ENCODE measurements at regions not wholly inside any gene's neighbourhood (a gene's known extent, or its start where the extent isn't known, plus 50 kb on each side); places are given as distances from the start of the nearest gene placed in this dataset.

DNA sequence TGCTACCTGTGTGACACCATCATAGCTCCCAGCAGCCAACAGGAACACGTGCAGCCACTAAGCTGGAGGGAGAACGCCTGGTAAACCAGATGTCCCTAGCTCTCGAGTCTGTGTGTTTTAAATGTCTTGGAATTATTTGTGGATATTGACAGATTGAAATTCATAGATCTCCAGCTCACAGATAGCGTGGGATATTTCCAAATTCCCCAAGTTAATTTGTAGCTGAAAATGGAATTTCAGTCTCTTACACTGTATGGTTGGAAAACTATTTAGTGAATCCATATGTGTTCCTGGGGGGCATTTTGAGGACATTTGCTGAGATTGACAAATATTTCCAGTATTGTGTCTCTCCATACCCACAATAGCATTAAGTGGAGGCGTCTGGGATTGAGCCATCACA, 618.6 kb upstream of the TMEM132C start:
- Histone ChIP-seq H3K36me3 (no peaks in the 10 kb centered on the region), H3K4me3 (no peak overlapping the region), H3K27me3 (replicated peaks; ENCODE audit: insufficient read depth) (no peaks in the 10 kb centered on the region), H3K27ac (no peak overlapping the region), H3K4me1 (ENCODE audit: control insufficient read depth in 1 of 2, low read depth in 2 of 2) (no peaks in the 10 kb centered on the region), H3K9me3 (peaks cover 3% of the 10 kb centered on the region)
- DNase-seq (ENCODE audit: low spot score) (no peak), ATAC-seq (ENCODE audit: insufficient number of reproducible peaks, low FRiP score, low read depth) (no peak)
- TF ChIP-seq, protein P1, sequence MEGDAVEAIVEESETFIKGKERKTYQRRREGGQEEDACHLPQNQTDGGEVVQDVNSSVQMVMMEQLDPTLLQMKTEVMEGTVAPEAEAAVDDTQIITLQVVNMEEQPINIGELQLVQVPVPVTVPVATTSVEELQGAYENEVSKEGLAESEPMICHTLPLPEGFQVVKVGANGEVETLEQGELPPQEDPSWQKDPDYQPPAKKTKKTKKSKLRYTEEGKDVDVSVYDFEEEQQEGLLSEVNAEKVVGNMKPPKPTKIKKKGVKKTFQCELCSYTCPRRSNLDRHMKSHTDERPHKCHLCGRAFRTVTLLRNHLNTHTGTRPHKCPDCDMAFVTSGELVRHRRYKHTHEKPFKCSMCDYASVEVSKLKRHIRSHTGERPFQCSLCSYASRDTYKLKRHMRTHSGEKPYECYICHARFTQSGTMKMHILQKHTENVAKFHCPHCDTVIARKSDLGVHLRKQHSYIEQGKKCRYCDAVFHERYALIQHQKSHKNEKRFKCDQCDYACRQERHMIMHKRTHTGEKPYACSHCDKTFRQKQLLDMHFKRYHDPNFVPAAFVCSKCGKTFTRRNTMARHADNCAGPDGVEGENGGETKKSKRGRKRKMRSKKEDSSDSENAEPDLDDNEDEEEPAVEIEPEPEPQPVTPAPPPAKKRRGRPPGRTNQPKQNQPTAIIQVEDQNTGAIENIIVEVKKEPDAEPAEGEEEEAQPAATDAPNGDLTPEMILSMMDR (IDR thresholded peaks at IDR 0.05) = no peak

DNA sequence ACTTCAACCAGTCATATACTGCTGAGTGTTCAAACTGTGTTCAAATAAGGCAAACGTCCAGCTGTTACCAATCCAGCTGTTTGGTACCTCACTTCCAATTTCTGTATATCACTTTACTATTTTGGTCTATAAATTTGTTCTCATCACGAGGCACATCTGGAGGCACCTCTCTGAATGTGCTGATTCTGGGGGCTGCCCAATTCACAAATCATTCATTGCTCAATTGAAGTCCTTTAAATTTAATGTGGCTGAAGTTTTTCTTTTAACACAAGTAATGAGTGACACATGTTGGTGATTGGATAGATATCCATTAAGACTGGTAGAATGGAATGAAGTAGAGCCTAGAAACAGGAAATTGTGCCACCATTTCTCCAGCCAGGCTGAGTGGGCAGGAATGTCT, 617.0 kb upstream of the TMEM132C start:
- no peaks in the 10 kb centered on the region for H3K36me3 ChIP-seq
- H3K27ac ChIP-seq = no peak overlapping the region
- no peak for ATAC-seq (ENCODE audit: insufficient number of reproducible peaks, low FRiP score, low read depth)
- peaks cover 3% of the 10 kb centered on the region for H3K9me3 ChIP-seq
- TF ChIP-seq, protein P1 (IDR thresholded peaks at IDR 0.05) = no peak
- H3K27me3 ChIP-seq (replicated peaks; ENCODE audit: insufficient read depth) = no peaks in the 10 kb centered on the region
- no peaks in the 10 kb centered on the region for H3K4me1 ChIP-seq (ENCODE audit: control insufficient read depth in 1 of 2, low read depth in 2 of 2)
- no peak for DNase-seq (ENCODE audit: low spot score)
- H3K4me3 ChIP-seq = no peak overlapping the region

DNA sequence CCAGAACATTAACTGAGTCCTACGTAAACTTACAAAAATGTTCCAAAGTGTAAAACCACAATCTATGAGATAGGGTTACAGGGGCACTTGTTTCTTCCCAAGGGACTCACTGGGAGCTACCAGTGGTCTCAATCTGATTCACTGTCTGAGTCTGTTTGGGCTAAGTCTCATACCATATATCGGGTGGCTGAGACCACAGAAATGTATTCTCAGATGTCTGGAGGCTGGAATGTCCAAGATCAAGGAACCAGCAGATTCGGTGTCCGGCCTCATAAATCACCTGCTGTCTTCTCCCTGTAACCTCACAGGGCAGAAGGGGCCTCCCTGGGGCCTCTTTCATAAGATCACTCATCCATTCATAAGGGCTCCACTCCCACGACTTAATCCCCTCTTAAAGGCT, 616.3 kb upstream of the TMEM132C start:
- ATAC-seq (ENCODE audit: insufficient number of reproducible peaks, low FRiP score, low read depth) (no peak), DNase-seq (ENCODE audit: low spot score) (no peak)
- Histone ChIP-seq H3K36me3 (no peaks in the 10 kb centered on the region), H3K27ac (no peak overlapping the region), H3K9me3 (peaks cover 3% of the 10 kb centered on the region), H3K27me3 (replicated peaks; ENCODE audit: insufficient read depth) (no peaks in the 10 kb centered on the region), H3K4me3 (no peak overlapping the region), H3K4me1 (ENCODE audit: control insufficient read depth in 1 of 2, low read depth in 2 of 2) (no peaks in the 10 kb centered on the region)
- TF ChIP-seq, protein P1 (IDR thresholded peaks at IDR 0.05) = no peak

DNA sequence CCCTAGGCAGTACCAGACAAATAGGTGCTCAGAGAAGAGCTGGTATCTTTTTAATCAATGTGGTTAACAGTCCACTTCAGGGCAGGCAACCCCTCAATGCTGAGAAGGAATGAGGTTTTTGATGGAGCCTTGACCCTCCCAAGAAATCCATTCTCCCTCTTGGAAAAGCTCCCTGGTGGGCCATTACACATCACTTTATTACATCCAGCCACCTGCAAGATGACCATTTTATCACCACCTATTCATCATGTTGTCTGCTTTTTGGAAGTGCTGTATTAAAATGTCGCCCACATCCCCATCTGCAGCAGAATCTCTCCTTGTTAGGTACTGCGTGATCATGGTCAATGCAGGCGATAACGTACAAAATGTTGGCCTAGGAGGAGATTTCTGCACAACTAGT, 614.7 kb upstream of the TMEM132C start:
- H3K4me1 ChIP-seq (ENCODE audit: control insufficient read depth in 1 of 2, low read depth in 2 of 2) = no peaks in the 10 kb centered on the region
- TF ChIP-seq, protein P1 (IDR thresholded peaks at IDR 0.05) = no peak

DNA sequence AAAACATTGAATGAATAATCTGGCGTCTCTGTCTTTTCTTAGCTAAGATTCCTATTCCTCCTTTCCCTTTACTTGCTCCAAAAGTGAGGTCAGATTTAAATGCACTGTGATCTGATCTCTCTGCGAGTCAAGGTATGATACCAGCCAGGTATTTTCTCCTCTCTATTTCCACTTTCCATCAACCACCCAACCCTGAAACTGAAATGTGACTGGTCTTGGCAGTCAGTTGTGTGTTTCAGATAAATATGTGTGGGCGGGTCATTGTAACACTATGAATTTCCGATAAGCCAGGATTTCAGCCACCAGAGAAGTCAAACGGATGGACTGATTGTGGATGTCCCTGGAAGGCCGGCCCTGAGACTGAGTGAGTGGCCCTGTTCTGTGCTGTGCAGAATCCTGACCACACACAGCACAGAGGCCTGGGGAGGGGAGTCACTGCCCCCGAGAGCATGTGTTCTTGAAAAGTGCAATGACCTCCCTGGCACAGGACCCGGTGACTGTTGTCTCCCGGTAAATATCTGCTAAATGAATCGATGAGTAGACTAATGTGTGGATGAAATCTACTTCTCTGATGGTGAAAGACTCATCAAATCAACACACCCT, 612.5 kb upstream of the TMEM132C start:
- Histone ChIP-seq H3K36me3 (no peaks in the 10 kb centered on the region), H3K27me3 (replicated peaks; ENCODE audit: insufficient read depth) (no peaks in the 10 kb centered on the region), H3K9me3 (no peaks in the 10 kb centered on the region), H3K4me3 (no peak overlapping the region), H3K4me1 (ENCODE audit: control insufficient read depth in 1 of 2, low read depth in 2 of 2) (no peaks in the 10 kb centered on the region), H3K27ac (no peak overlapping the region)
- TF ChIP-seq, protein P1 (IDR thresholded peaks at IDR 0.05) = no peak
- DNase-seq (ENCODE audit: low spot score) (no peak), ATAC-seq (ENCODE audit: insufficient number of reproducible peaks, low FRiP score, low read depth) (no peak)

More for the DNA sequence above, 614.7 kb upstream of the TMEM132C start:
- Histone ChIP-seq H3K27ac (no peak overlapping the region), H3K4me3 (no peak overlapping the region), H3K27me3 (replicated peaks; ENCODE audit: insufficient read depth) (no peaks in the 10 kb centered on the region), H3K36me3 (no peaks in the 10 kb centered on the region), H3K9me3 (no peaks in the 10 kb centered on the region)
- DNase-seq (ENCODE audit: low spot score) (no peak), ATAC-seq (ENCODE audit: insufficient number of reproducible peaks, low FRiP score, low read depth) (no peak)
